Brain microvascular endothelial cell (primary cell): ENCODE measurements at regions not wholly inside any gene's neighbourhood (a gene's known extent, or its start where the extent isn't known, plus 50 kb on each side); places are given as distances from the start of the nearest gene placed in this dataset.
"Not testable (repeated sequence)": the region's sequence is repeated elsewhere in the genome, so short reads cannot be mapped to it uniquely, and the experiment has no call there.

ENCODE experiments used
- DNase-seq: peaks from one replicate; pipeline ENCODE4 v3.0.0-alpha.2; 2020
- H3K27ac ChIP-seq: fragments of 250-450 bp; sonication (Bioruptor Pico); 2 replicates; pipeline ENCODE4 v1.5.1; 2020; ENCODE audit warnings: mild to moderate bottlenecking, moderate library complexity
- H3K27me3 ChIP-seq: fragments of 250-450 bp; sonication (Bioruptor Pico); replicated peaks from 2 replicates; pipeline ENCODE4 v1.5.1; 2020; ENCODE audit warnings: mild to moderate bottlenecking
- H3K36me3 ChIP-seq: fragments of 250-450 bp; sonication (Bioruptor Pico); replicated peaks from 2 replicates; pipeline ENCODE4 v1.5.1; 2020; ENCODE audit warnings: mild to moderate bottlenecking
- H3K4me3 ChIP-seq: 2 replicates; pipeline ENCODE4 v1.5.1; 2011; ENCODE audit warnings: low read depth, mild to moderate bottlenecking, control low read depth, low read length, moderate library complexity
- CTCF ChIP-seq: IDR thresholded peaks from 2 replicates; pipeline ENCODE4 v1.5.1; 2011; ENCODE audit warnings: low read depth, mild to moderate bottlenecking, moderate library complexity, low read length, control low read depth, inconsistent platforms; ENCODE audit errors: missing control alignments
- in situ Hi-C: cut with HindIII; loops from 2 replicates; pipeline ENCODE4 v1.10.0; 2017; ENCODE audit warnings: low sequenced_read_pairs, low pct_ligation_motif_present

GRCh38 chr2:187610450-187610849 lies 56.2 kb upstream of the TFPI start:
- H3K36me3 ChIP-seq, H3K27ac ChIP-seq, H3K27me3 ChIP-seq, DNase-seq, in situ Hi-C loops, H3K4me3 ChIP-seq: not testable (repeated sequence)

- H3K4me3 ChIP-seq: no peak overlapping the region
- no peak for DNase-seq
- TF ChIP-seq CTCF: no peak
- no peak overlapping the region for H3K27ac ChIP-seq
- in situ Hi-C loops: no loop called here
- no peaks in the 10 kb centered on the region for H3K36me3 ChIP-seq
- no peaks in the 10 kb centered on the region for H3K27me3 ChIP-seq
Measured at GRCh38 chr2:187612857-187613256, 58.6 kb upstream of the TFPI start.

GRCh38 chr2:187614756-187615155 lies 60.5 kb upstream of the TFPI start:
- no peaks in the 10 kb centered on the region for H3K36me3 ChIP-seq
- H3K27ac ChIP-seq: no peak overlapping the region
- no peak overlapping the region for H3K4me3 ChIP-seq
- H3K27me3 ChIP-seq: no peaks in the 10 kb centered on the region
- in situ Hi-C loops: no loop called here
- peak; percentile 7 for DNase-seq
- no peak for TF ChIP-seq CTCF

- in situ Hi-C loops: no loop called here
- DNase-seq: no peak
Measured at GRCh38 chr2:187615364-187615763, 61.1 kb upstream of the TFPI start.

GRCh38 chr2:187615902-187616301 lies 61.7 kb upstream of the TFPI start:
- Histone ChIP-seq H3K27ac (no peak overlapping the region), H3K27me3 (no peaks in the 10 kb centered on the region), H3K4me3 (no peak overlapping the region), H3K36me3 (no peaks in the 10 kb centered on the region)
- TF ChIP-seq CTCF: no peak
- in situ Hi-C loops: no loop called here
- no peak for DNase-seq

More at GRCh38 chr2:187615364-187615763, 61.1 kb upstream of the TFPI start:
- no peaks in the 10 kb centered on the region for H3K27me3 ChIP-seq
- no peak overlapping the region for H3K4me3 ChIP-seq
- no peaks in the 10 kb centered on the region for H3K36me3 ChIP-seq
- peak; percentile 44 for TF ChIP-seq CTCF
- H3K27ac ChIP-seq: no peak overlapping the region

- in situ Hi-C loops: no loop called here
- no peak overlapping the region for H3K27ac ChIP-seq
- no peaks in the 10 kb centered on the region for H3K36me3 ChIP-seq
- TF ChIP-seq CTCF: no peak
- no peak overlapping the region for H3K4me3 ChIP-seq
- H3K27me3 ChIP-seq: no peaks in the 10 kb centered on the region
- DNase-seq: no peak
Measured at GRCh38 chr2:187617120-187617519, 62.9 kb upstream of the TFPI start.
